Lower leg skin (tissue), 4 donors: ENCODE measurements at regions not wholly inside any gene's neighbourhood (a gene's known extent, or its start where the extent isn't known, plus 50 kb on each side); places are given as distances from the start of the nearest gene placed in this dataset.

ENCODE experiments used
- DNase-seq, 2 donors: peaks; one replicate each; pipeline ENCODE4 v3.0.0-alpha.2; 2019; ENCODE audit warnings: low spot score in 2 of 2
- H3K4me3 ChIP-seq: fragments of 200-600 bp; sonication (generic); 2 replicates; pipeline ENCODE4 v1.5.1; 2017; ENCODE audit warnings: mild to moderate bottlenecking, low read depth; ENCODE audit not compliant: poor library complexity, severe bottlenecking
- CTCF ChIP-seq, 3 donors: fragments of 450-650 bp; IDR thresholded peaks; one replicate each; pipeline ENCODE4 v1.5.1; 2016; ENCODE audit warnings: antibody characterized with exemption in 3 of 3, mild to moderate bottlenecking in 3 of 3, moderate library complexity in 2 of 3
- POLR2A ChIP-seq, 2 donors: fragments of 450-650 bp; IDR thresholded peaks; one replicate each; pipeline ENCODE4 v1.6.1; 2016 to 2017; ENCODE audit warnings: antibody characterized with exemption in 2 of 2, mild to moderate bottlenecking in 1 of 2, moderate library complexity in 1 of 2
- WGBS, 2 donors: methylation state at CpG; one replicate each; pipeline ENCODE4 v1.1.5; 2018; 5-methylcytosine and 5-hydroxymethylcytosine counted together
- intact Hi-C: fragments of 100-400 bp; cut with DNase I; formaldehyde crosslinking; loops from one replicate; pipeline ENCODE4 v1.15.0; 2023; ENCODE audit warnings: low total_unique reads

- no peak for DNase-seq
- WGBS, 2 donors: 77 to 88% methylated on average over 10 of the region's 10 CpGs
- intact Hi-C loops: no loop called here
- TF ChIP-seq POLR2A (IDR thresholded peaks at IDR 0.05) (no peak), CTCF (IDR thresholded peaks at IDR 0.05) (no peak)
- H3K4me3 ChIP-seq: no peak overlapping the region
These were observed 71.6 kb downstream of the CD2 start for GRCh38 chr1:116825720-116826438.

- intact Hi-C loops: no loop called here
- no peak overlapping the region for H3K4me3 ChIP-seq
- 60 to 63% methylated on average over 9 of the region's 9 CpGs for WGBS, 2 donors
- TF ChIP-seq POLR2A (IDR thresholded peaks at IDR 0.05): no peak
- TF ChIP-seq CTCF (IDR thresholded peaks at IDR 0.05): no peak
- DNase-seq: no peak
These were observed 72.8 kb downstream of the CD2 start for GRCh38 chr1:116826818-116827606.

GRCh38 chr1:116827607-116828105 is 73.4 kb downstream of the CD2 start:
- 92 to 93% methylated on average over 2 of the region's 2 CpGs for WGBS, 2 donors
- no peak for TF ChIP-seq POLR2A (IDR thresholded peaks at IDR 0.05)
- no peak for TF ChIP-seq CTCF (IDR thresholded peaks at IDR 0.05)
- DNase-seq: no peak
- H3K4me3 ChIP-seq: no peak overlapping the region
- intact Hi-C loops: no loop called here

- DNase-seq: no peak
- no peak for TF ChIP-seq CTCF (IDR thresholded peaks at IDR 0.05)
- TF ChIP-seq POLR2A (IDR thresholded peaks at IDR 0.05): no peak
- WGBS, 2 donors: 60 to 66% methylated on average over 6 of the region's 6 CpGs
- intact Hi-C loops: no loop called here
- H3K4me3 ChIP-seq: no peak overlapping the region
These were observed 77.3 kb upstream of the PTGFRN start for GRCh38 chr1:116832308-116832931.

- TF ChIP-seq POLR2A (IDR thresholded peaks at IDR 0.05) (no peak), CTCF (IDR thresholded peaks at IDR 0.05) (no peak)
- H3K4me3 ChIP-seq: no peak overlapping the region
- no peak for DNase-seq
- 71 to 78% methylated on average over 3 of the region's 3 CpGs for WGBS, 2 donors
- intact Hi-C loops: no loop called here
These were observed 76.7 kb upstream of the PTGFRN start for GRCh38 chr1:116832932-116833578.
